Fibroblast of villous mesenchyme (primary cell): ENCODE measurements at regions not wholly inside any gene's neighbourhood (a gene's known extent, or its start where the extent isn't known, plus 50 kb on each side); places are given as distances from the start of the nearest gene placed in this dataset.

Source experiments
- DNase-seq: peaks from one replicate; pipeline ENCODE4 v3.0.0-alpha.2; 2010; ENCODE audit warnings: low read depth
- H3K4me3 ChIP-seq: 2 replicates; pipeline ENCODE4 v1.5.1; 2011; ENCODE audit warnings: low read depth, mild to moderate bottlenecking, low read length
- CTCF ChIP-seq: IDR thresholded peaks from 2 replicates; pipeline ENCODE4 v1.5.1; 2012; ENCODE audit warnings: low read depth, mild to moderate bottlenecking, low read length; ENCODE audit not compliant: insufficient read depth

GRCh38 chr5:30099634-30100033 is 1093.9 kb upstream of the CDH6 start:
- no peak overlapping the region for H3K4me3 ChIP-seq
- no peak for TF ChIP-seq CTCF
- peak; percentile 2 for DNase-seq

GRCh38 chr5:30098940-30099339 is 1094.5 kb upstream of the CDH6 start:
- no peak overlapping the region for H3K4me3 ChIP-seq
- DNase-seq = no peak
- TF ChIP-seq CTCF = no peak

DNA sequence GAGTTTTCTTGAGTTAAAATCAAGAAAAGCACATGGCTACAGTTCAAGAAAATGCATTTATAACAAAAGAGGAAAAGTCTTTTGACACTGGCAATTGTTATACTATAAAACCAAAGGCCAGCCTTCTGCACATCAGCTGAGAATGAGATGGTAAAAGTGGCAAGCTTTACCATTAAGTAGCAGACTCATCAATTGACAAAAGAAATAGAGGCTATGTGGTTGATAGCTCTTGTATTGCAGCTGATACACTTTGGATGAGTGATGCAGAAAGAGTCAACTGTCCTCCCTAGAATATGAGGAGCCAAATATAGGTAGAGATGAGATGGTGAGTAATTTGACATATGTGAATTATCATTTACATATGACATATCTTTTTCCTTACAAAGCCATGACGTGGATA is 1100.9 kb upstream of the CDH6 start:
- no peak overlapping the region for H3K4me3 ChIP-seq
- no peak for TF ChIP-seq CTCF
- DNase-seq = no peak

GRCh38 chr5:30069441-30070263 is 1123.8 kb upstream of the CDH6 start:
- DNase-seq = no peak
- no peak for TF ChIP-seq CTCF
- H3K4me3 ChIP-seq = no peak overlapping the region

GRCh38 chr5:30063503-30063902 is 1130.0 kb upstream of the CDH6 start:
- H3K4me3 ChIP-seq = no peak overlapping the region

GRCh38 chr5:30051976-30052375 is 1141.5 kb upstream of the CDH6 start:
- TF ChIP-seq CTCF = no peak
- no peak for DNase-seq
- no peak overlapping the region for H3K4me3 ChIP-seq

More at GRCh38 chr5:30063503-30063902, 1130.0 kb upstream of the CDH6 start:
- no peak for TF ChIP-seq CTCF
- no peak for DNase-seq
